ENCODE measurements at regions not wholly inside any gene's neighbourhood (a gene's known extent, or its start where the extent isn't known, plus 50 kb on each side); places are given as distances from the start of the nearest gene placed in this dataset.

DNA sequence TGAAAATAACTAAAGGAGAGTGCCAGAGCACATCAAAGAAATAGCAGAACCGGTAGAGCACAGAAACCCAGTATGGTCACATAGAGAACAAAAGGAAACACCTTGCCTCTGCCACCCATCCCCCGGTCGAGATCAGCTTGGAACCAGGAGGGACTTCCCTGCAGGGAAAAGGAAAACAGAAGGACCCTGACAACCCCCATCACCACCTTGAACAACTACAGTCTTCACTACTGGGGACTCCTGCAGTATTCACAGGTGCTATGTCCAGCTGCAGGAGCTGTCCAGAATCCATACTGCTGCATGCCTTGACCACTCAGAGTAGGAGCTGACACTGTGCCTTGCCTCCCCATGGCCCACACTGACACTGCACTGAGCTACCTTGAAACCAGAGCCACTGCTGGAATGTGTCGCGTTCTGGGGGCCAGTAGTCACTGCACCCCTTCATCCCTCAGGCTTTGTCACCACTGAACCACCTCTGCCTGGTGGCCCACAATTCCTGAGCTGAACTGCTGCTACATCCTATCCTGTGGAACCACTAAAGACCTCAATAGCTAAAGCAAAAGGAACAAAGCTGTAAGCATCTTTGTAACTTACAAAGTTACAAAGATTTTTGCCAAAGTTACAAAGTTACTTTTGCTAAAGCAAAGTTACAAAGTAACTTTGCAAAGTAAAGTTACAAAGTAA, 66.8 kb downstream of the TRIL start:
- Histone ChIP-seq H3K4me1 (ENCODE audit: insufficient read depth, low read length) (no peaks in the 10 kb centered on the region), H3K9me3 (ENCODE audit: insufficient read depth, low read depth, low read length) (no peaks in the 10 kb centered on the region), H4K20me1 (ENCODE audit: insufficient read depth, low read length) (no peaks in the 10 kb centered on the region), H2AFZ (ENCODE audit: low read depth, low read length) (no peak overlapping the region), H3K79me2 (ENCODE audit: insufficient read depth, low read length) (no peaks in the 10 kb centered on the region), H3K4me3 (ENCODE audit: insufficient read depth, low read depth, low read length) (no peak overlapping the region), H3K27me3 (ENCODE audit: insufficient read depth, low read length) (no peaks in the 10 kb centered on the region), H3K36me3 (ENCODE audit: insufficient read depth, low read length) (no peaks in the 10 kb centered on the region), H3K27ac (ENCODE audit: low read depth, low read length) (no peak overlapping the region), H3K9ac (ENCODE audit: low read length) (no peak overlapping the region), H3K4me2 (ENCODE audit: low read length) (no peak overlapping the region)
- Mint-ChIP-seq H3K27ac (ENCODE audit: unreplicated experiment) (no peak overlapping the region), H3K9me3 (ENCODE audit: unreplicated experiment) (peaks cover 3% of the 10 kb centered on the region), H3K4me3 (ENCODE audit: unreplicated experiment) (no peak overlapping the region), H3K36me3 (ENCODE audit: low read depth, unreplicated experiment) (no peaks in the 10 kb centered on the region), H3K27me3 (ENCODE audit: low read depth, unreplicated experiment) (no peaks in the 10 kb centered on the region), H3K4me1 (ENCODE audit: low read depth, unreplicated experiment) (no peaks in the 10 kb centered on the region)
- no peak for TF ChIP-seq CTCF (IDR thresholded peaks at IDR 0.05; ENCODE audit: insufficient read depth, low read depth, low read length)
- no peak for TF ChIP-seq EZH2 (IDR thresholded peaks at IDR 0.05; ENCODE audit: insufficient read depth, low read length)
- DNase-seq (ENCODE audit: low read depth), result no peak
- FAIRE-seq, result no peak

DNA sequence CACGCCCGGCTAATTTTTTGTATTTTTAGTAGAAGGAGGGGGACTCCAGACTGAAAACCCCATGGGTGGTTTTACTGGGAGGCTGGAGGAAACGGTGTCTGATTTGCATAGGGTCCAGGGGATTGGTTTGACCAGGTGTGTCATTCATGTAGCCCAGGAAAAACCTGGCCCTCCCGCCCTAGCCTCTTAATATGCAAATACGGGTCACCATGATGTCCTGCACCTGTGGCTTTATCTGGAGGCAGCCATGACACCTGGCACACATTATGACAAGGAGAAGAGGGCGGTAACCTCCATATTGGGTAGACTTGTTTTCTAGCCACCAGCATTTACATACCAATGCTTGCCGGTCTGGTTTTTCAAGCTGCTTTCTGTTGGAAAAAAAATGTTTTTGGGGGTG, 68.0 kb downstream of the TRIL start:
- Histone ChIP-seq H3K27ac (ENCODE audit: low read depth, low read length) (no peak overlapping the region), H3K4me2 (ENCODE audit: low read length) (no peak overlapping the region), H3K4me1 (ENCODE audit: insufficient read depth, low read length) (no peaks in the 10 kb centered on the region), H3K9ac (ENCODE audit: low read length) (no peak overlapping the region), H3K9me3 (ENCODE audit: insufficient read depth, low read depth, low read length) (no peaks in the 10 kb centered on the region), H3K36me3 (ENCODE audit: insufficient read depth, low read length) (no peaks in the 10 kb centered on the region), H4K20me1 (ENCODE audit: insufficient read depth, low read length) (no peaks in the 10 kb centered on the region), H2AFZ (ENCODE audit: low read depth, low read length) (no peak overlapping the region), H3K27me3 (ENCODE audit: insufficient read depth, low read length) (no peaks in the 10 kb centered on the region), H3K79me2 (ENCODE audit: insufficient read depth, low read length) (no peaks in the 10 kb centered on the region), H3K4me3 (ENCODE audit: insufficient read depth, low read depth, low read length) (no peak overlapping the region)
- H3K9me3 Mint-ChIP-seq (ENCODE audit: unreplicated experiment), result no peaks in the 10 kb centered on the region
- no peaks in the 10 kb centered on the region for H3K4me1 Mint-ChIP-seq (ENCODE audit: low read depth, unreplicated experiment)
- TF ChIP-seq CTCF (IDR thresholded peaks at IDR 0.05; ENCODE audit: insufficient read depth, low read depth, low read length), result no peak
- TF ChIP-seq EZH2 (IDR thresholded peaks at IDR 0.05; ENCODE audit: insufficient read depth, low read length), result no peak
- FAIRE-seq (no peak), DNase-seq (ENCODE audit: low read depth) (no peak)
- H3K4me3 Mint-ChIP-seq (ENCODE audit: unreplicated experiment), result no peak overlapping the region
- H3K27me3 Mint-ChIP-seq (ENCODE audit: low read depth, unreplicated experiment), result no peaks in the 10 kb centered on the region
- no peak overlapping the region for H3K27ac Mint-ChIP-seq (ENCODE audit: unreplicated experiment)
- no peaks in the 10 kb centered on the region for H3K36me3 Mint-ChIP-seq (ENCODE audit: low read depth, unreplicated experiment)

DNA sequence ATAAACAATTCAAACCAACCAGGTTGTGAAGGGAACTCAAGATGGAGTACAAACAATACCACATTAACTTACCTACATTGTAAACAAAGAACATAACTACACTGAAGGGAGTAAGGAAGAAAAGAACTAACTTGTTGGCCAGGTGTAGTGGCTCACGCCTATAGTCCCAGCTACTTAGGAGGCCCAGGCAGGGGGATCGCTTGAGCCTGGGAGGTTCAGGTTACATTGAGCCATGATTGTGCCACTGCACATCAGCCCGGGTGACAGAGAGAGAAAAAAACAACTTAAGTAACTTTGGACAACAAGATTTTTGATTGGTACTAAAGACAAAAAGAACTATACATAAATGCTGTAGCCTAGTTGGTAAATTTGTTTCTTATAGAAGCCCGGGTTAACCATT, 68.8 kb downstream of the TRIL start:
- H3K27ac Mint-ChIP-seq (ENCODE audit: unreplicated experiment), result no peak overlapping the region
- H3K4me3 Mint-ChIP-seq (ENCODE audit: unreplicated experiment), result no peak overlapping the region
- FAIRE-seq (no peak), DNase-seq (ENCODE audit: low read depth) (no peak)
- no peaks in the 10 kb centered on the region for H3K27me3 Mint-ChIP-seq (ENCODE audit: low read depth, unreplicated experiment)
- no peaks in the 10 kb centered on the region for H3K27me3 ChIP-seq (ENCODE audit: insufficient read depth, low read length)
- no peaks in the 10 kb centered on the region for H3K4me1 ChIP-seq (ENCODE audit: insufficient read depth, low read length)
- no peak overlapping the region for H3K4me2 ChIP-seq (ENCODE audit: low read length)
- H3K9me3 Mint-ChIP-seq (ENCODE audit: unreplicated experiment), result no peaks in the 10 kb centered on the region
- H3K4me3 ChIP-seq (ENCODE audit: insufficient read depth, low read depth, low read length), result no peak overlapping the region
- H2AFZ ChIP-seq (ENCODE audit: low read depth, low read length), result no peak overlapping the region
- H3K4me1 Mint-ChIP-seq (ENCODE audit: low read depth, unreplicated experiment), result no peaks in the 10 kb centered on the region
- H3K79me2 ChIP-seq (ENCODE audit: insufficient read depth, low read length), result no peaks in the 10 kb centered on the region
- H3K36me3 Mint-ChIP-seq (ENCODE audit: low read depth, unreplicated experiment), result no peaks in the 10 kb centered on the region
- no peak overlapping the region for H3K27ac ChIP-seq (ENCODE audit: low read depth, low read length)
- no peak overlapping the region for H3K9ac ChIP-seq (ENCODE audit: low read length)
- H3K9me3 ChIP-seq (ENCODE audit: insufficient read depth, low read depth, low read length), result no peaks in the 10 kb centered on the region
- no peaks in the 10 kb centered on the region for H3K36me3 ChIP-seq (ENCODE audit: insufficient read depth, low read length)
- H4K20me1 ChIP-seq (ENCODE audit: insufficient read depth, low read length), result no peaks in the 10 kb centered on the region
- TF ChIP-seq CTCF (IDR thresholded peaks at IDR 0.05; ENCODE audit: insufficient read depth, low read depth, low read length) (no peak), EZH2 (IDR thresholded peaks at IDR 0.05; ENCODE audit: insufficient read depth, low read length) (no peak)

Measured in astrocyte (in vitro differentiated cells and primary cell).